AG09309 (cell line): ENCODE measurements at regions not wholly inside any gene's neighbourhood (a gene's known extent, or its start where the extent isn't known, plus 50 kb on each side); places are given as distances from the start of the nearest gene placed in this dataset.

ENCODE experiments used
- DNase-seq: peaks from one replicate; pipeline ENCODE4 v3.0.0-alpha.2; 2010; ENCODE audit warnings: low read depth
- H3K4me3 ChIP-seq: 2 replicates; pipeline ENCODE4 v1.5.1; 2011; ENCODE audit warnings: mild to moderate bottlenecking, low read depth, low read length, moderate library complexity; ENCODE audit not compliant: control insufficient read depth
- CTCF ChIP-seq: IDR thresholded peaks from 2 replicates; pipeline ENCODE4 v1.5.1; 2011; ENCODE audit warnings: mild to moderate bottlenecking, low read depth, low read length, inconsistent platforms; ENCODE audit not compliant: insufficient read depth, control insufficient read depth; ENCODE audit errors: missing control alignments

GRCh38 chr6:81148751-81149150 lies 603.7 kb downstream of the TENT5A start:
- no peak overlapping the region for H3K4me3 ChIP-seq
- no peak for TF ChIP-seq CTCF
- DNase-seq = no peak

GRCh38 chr6:81145506-81145905 lies 607.0 kb downstream of the TENT5A start:
- no peak for DNase-seq
- no peak for TF ChIP-seq CTCF
- no peak overlapping the region for H3K4me3 ChIP-seq

GRCh38 chr6:81144346-81144745 lies 608.1 kb downstream of the TENT5A start:
- DNase-seq = no peak
- TF ChIP-seq CTCF = no peak
- H3K4me3 ChIP-seq = no peak overlapping the region

GRCh38 chr6:81138236-81138635 lies 614.2 kb downstream of the TENT5A start:
- no peak for DNase-seq
- no peak overlapping the region for H3K4me3 ChIP-seq
- TF ChIP-seq CTCF = no peak

- no peak for TF ChIP-seq CTCF
- H3K4me3 ChIP-seq = no peak overlapping the region
- DNase-seq = no peak
Measured at GRCh38 chr6:81130969-81131368, 621.5 kb downstream of the TENT5A start.

GRCh38 chr6:81130061-81130460 lies 622.4 kb downstream of the TENT5A start:
- TF ChIP-seq CTCF = no peak
- no peak overlapping the region for H3K4me3 ChIP-seq
- DNase-seq = no peak

GRCh38 chr6:81128671-81129070 lies 623.8 kb downstream of the TENT5A start:
- TF ChIP-seq CTCF = no peak
- DNase-seq = no peak
- H3K4me3 ChIP-seq = no peak overlapping the region
